NCI-H1436 treated with DMSO at 0.1 percent for 48 hours (cell line): ENCODE measurements at regions not wholly inside any gene's neighbourhood (a gene's known extent, or its start where the extent isn't known, plus 50 kb on each side); places are given as distances from the start of the nearest gene placed in this dataset.
"Not testable (repeated sequence)": the region's sequence is repeated elsewhere in the genome, so short reads cannot be mapped to it uniquely, and the experiment has no call there.

Experiments
- DNase-seq: peaks from one replicate; lab custom pipeline; 2025; lab: John Stamatoyannopoulos, UW

GRCh38 chr13:79869326-79869725 is 388.4 kb downstream of the NDFIP2 start:
- no peak for DNase-seq

GRCh38 chr13:79867254-79867653 is 386.3 kb downstream of the NDFIP2 start:
- no peak for DNase-seq

- DNase-seq = no peak
These were observed 385.5 kb downstream of the NDFIP2 start for GRCh38 chr13:79866436-79866835.

GRCh38 chr13:79862515-79862914 is 381.6 kb downstream of the NDFIP2 start:
- DNase-seq = no peak

- no peak for DNase-seq
These were observed 380.8 kb downstream of the NDFIP2 start for GRCh38 chr13:79861731-79862130.

GRCh38 chr13:79860791-79861190 is 379.8 kb downstream of the NDFIP2 start:
- DNase-seq = no peak

GRCh38 chr13:79859756-79860155 is 378.8 kb downstream of the NDFIP2 start:
- DNase-seq = no peak

- no peak for DNase-seq
These were observed 372.3 kb downstream of the NDFIP2 start for GRCh38 chr13:79853251-79853650.

- no peak for DNase-seq
These were observed 370.4 kb downstream of the NDFIP2 start for GRCh38 chr13:79851318-79851717.

- DNase-seq = no peak
These were observed 367.1 kb downstream of the NDFIP2 start for GRCh38 chr13:79847882-79848592.

- DNase-seq = no peak
These were observed 365.4 kb downstream of the NDFIP2 start for GRCh38 chr13:79846386-79846785.

- DNase-seq = no peak
These were observed 356.9 kb downstream of the NDFIP2 start for GRCh38 chr13:79837741-79838450.

GRCh38 chr13:79836121-79836520 is 355.2 kb downstream of the NDFIP2 start:
- not testable (repeated sequence) for DNase-seq

GRCh38 chr13:79834876-79835275 is 353.9 kb downstream of the NDFIP2 start:
- DNase-seq = no peak

GRCh38 chr13:79833991-79834390 is 353.0 kb downstream of the NDFIP2 start:
- DNase-seq = no peak

GRCh38 chr13:79831556-79831955 is 350.6 kb downstream of the NDFIP2 start:
- no peak for DNase-seq

- DNase-seq = no peak
These were observed 350.0 kb downstream of the NDFIP2 start for GRCh38 chr13:79830945-79831344.

GRCh38 chr13:79830426-79830825 is 349.5 kb downstream of the NDFIP2 start:
- no peak for DNase-seq

GRCh38 chr13:79829880-79830279 is 348.9 kb downstream of the NDFIP2 start:
- no peak for DNase-seq

- DNase-seq = no peak
These were observed 345.0 kb downstream of the NDFIP2 start for GRCh38 chr13:79825959-79826358.

- DNase-seq = no peak
These were observed 334.1 kb downstream of the NDFIP2 start for GRCh38 chr13:79815041-79815440.

- DNase-seq = no peak
These were observed 331.3 kb downstream of the NDFIP2 start for GRCh38 chr13:79812070-79812850.

GRCh38 chr13:79811170-79811569 is 330.2 kb downstream of the NDFIP2 start:
- no peak for DNase-seq
